HG03135 (cell line): ENCODE measurements at regions not wholly inside any gene's neighbourhood (a gene's known extent, or its start where the extent isn't known, plus 50 kb on each side); places are given as distances from the start of the nearest gene placed in this dataset.

Experiments
- ATAC-seq: cut with Tn5 transposase; IDR thresholded peaks from one replicate; pipeline ENCODE4 v1.9.1; 2021; ENCODE audit warnings: mild to moderate bottlenecking, moderate library complexity; ENCODE audit not compliant: unreplicated experiment

DNA sequence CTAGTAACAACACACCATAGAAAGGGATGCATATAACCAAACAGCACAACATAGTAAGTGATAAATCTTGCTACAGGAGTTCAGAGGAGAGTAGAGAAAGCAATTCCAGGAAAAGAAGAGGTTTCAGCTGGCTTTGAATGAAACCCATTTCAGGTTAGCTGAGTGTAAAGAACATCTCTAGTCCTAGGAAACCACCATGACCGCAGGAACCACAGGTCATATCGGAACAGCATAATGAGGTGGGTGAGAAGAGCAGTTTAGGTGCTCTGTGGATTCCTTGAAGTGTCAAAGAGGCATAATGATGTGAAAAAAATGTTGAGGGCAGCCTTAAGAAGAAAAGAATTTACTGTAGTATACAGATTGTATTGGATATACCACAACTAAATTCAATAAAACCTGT is 507.5 kb downstream of the MTRR start:
- no peak for ATAC-seq

DNA sequence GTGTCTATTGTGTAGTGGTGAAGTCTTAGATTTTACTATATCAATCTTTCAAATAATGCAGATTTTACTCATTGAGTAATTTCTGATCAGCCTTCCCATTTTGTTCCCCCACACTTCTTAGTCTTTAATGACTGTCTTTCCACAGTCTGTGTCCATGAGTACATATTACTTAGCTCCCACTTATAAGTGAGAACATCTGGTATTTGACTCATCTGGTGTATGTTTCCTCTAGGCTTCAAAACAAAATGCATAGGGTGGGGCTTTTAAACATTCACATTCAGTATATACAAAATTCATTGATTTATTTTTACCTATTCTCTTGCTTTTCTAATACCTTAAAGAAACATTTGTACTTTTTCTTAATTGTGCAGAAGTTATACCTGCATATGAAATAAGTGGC is 513.0 kb downstream of the MTRR start:
- no peak for ATAC-seq

DNA sequence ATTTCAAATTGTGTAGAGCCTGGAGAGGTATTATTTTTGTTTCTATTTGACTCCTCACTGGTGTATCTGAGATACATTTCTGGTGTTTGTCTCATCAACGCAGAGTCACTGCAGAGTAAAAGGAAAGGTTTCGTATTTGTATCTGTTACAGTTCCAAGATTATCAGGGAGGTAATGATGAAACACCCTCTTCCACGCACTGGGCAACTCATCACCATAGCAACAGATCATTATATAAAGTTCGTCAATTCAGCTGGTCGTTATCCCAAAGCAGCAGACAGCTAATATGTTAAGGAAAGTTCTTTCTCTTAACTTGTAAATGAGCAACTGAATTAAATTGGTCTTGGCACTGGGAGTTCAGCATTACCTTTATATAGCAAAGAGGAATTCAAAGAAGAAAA is 513.5 kb downstream of the MTRR start:
- ATAC-seq: no peak

DNA sequence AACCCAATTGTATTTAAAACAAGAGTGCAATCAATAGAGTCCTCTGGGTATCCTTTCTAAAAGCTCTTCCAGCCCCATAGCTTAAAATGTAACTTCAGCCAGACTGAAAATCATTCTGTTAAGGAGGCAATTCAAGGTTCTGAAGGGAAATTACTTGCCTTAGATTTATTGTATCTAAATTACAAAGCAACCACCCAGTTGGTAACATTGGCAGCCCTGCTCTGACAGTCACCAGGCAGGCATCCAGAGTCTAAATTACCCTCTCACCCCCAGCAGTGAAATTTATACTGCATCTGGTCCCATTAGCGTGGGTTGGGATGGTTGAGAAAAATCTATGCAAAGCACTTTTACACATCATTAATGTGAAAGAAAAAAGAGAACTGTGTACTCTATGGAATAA is 514.7 kb downstream of the MTRR start:
- ATAC-seq: no peak

DNA sequence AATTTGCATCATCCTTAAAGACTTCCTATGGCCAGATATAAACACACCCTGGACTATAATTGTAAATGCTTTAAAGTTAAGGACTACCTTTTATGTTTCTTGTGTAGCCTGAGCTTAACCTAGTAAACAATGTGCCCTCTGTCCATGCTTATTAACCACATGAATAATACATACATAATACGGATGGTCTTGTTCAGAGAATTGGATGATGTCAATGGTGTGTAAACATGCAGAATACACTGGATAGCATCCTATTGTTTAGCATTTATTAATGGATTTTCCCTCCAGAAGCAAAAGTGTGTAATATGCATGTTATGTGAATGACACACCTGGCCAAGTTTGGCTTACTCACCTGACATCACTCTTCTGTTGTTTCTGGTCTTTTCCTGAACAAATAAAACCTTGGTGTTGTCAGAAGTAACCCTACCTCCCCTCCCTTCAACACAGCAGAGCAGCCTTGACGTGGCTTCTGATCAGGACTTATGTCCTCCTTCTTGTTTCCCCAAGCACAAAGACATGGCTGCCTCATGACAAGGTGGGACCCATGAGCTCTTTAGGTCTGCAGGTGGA is 517.9 kb downstream of the MTRR start:
- ATAC-seq: no peak

DNA sequence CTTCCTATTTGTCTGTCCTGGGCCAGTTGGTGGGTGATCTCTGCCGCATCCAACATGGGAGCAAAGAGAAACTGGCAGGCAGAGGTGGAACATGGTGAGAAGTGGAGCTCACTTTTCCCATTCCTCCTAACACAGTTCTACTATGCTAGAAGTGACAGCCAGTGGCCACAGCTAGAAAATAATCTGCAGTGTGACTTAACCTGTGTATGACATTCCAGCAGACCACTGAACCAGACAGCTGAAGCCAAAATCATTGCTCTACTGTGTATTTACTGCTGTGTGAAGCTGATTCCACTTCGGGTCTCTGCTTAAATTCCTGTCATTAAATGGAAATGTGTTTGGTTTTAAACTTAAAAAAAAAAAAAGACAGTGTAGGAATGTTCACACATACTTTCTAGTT is 523.0 kb downstream of the MTRR start:
- no peak for ATAC-seq

DNA sequence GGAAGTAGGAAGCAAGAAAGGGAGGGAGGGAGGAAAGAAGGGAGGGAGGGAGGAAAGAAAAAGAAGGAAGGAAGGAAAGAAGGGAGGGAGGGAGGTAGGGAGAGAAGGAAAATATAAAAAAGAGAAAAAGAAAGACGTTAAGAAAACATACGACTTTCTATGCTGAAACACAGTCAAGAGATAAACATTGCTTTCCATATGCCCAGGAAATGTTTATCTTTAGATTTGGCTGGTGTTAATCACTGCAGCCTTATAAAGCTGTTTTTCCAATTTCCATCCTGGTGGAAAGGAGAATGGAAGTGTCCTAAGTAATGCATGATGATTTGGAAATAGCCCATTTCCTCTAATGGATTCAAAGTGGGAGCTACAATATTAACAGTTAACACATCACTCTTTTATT is 524.3 kb downstream of the MTRR start:
- ATAC-seq: no peak

DNA sequence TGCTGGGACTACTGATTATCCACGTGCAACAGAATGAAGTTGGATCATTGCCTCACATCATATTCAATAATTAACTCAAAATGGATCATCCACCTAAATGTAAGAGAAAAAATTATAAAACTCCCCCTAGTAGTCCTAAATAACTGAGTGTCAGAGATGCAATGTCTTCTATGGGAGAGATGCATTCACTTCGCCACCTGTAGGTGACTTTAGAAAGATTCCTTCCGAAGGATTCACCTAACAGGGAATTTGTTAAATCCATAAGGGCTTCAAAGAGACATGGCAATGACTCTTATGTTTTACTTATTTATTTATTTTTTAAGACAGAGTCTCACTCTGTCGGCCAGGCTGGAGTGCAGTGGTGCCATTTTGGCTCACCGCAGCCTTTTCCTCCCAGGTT is 526.0 kb downstream of the MTRR start:
- ATAC-seq: no peak

DNA sequence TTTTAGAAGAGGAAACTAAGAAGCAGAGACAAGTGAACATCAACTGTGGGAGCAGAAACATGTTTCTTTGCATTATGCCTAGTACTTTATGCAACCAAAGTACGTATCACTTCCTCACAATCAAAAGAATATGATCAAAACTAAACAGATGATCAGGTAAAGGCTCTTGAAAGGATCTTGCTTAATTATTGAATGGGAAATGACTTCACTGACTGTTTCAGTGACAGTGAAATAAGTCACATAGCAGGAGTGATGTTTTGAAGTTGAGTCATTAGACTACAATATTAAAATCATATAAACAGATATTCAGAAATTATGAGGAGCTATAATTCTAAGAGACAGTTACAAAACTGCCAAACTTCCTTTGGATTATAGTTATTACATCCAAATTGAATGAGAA is 527.3 kb downstream of the MTRR start:
- ATAC-seq: no peak

DNA sequence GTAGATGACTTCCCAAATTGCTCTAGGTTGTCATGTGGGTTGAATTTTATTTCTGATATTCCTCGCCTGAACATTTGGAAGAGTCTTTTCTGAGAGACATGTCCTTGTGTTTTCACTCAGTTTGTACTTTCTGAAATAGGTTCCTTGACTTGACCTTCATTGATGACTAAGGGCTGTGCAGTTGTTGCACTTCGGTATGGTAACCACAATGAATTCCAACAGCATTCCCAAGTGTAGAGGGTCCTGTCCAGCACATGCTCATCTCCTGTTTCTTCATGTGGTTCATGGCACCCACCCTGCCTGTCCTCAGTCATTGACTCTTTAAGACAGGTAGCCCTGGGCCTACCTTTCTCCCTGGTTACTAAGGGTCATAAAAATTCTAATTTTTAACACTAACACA is 527.8 kb downstream of the MTRR start:
- no peak for ATAC-seq

DNA sequence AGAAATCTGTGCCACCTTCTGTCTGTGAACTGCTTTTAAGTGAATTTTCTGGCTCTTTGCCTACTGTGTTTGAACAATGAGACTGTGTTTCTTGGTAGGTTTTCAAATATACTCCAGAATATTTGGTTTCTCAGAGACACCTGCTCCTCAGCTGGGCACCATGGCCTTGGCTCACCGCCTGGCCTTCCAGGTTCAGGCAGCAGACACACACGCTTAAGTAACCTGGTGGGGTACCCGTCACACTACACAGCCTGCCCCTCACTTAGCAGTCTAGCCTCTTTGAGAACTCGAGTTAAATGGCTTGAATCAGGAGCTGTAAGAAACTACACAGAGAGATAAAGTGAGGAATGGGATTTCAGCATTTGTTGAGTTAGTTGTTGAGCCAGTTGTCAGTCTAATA is 530.5 kb downstream of the MTRR start:
- ATAC-seq: no peak

DNA sequence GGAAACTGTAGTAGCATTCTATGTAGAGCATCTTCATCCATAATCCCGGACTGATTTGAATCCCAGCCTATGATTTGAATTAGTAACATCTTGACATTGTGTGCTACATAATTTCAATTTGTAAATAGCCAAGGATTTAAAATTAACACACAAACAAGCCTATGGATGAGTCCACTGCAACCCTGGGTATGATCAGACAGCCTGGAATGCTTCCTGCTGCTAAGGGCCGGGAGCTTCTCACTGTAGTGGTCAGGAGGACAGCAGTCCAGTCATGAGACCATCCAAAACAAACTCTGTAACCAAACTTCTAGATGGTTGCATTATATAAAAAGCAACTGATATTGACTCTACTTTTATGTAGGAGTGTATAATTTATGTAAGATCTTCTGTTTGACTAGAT is 539.3 kb downstream of the MTRR start:
- no peak for ATAC-seq

DNA sequence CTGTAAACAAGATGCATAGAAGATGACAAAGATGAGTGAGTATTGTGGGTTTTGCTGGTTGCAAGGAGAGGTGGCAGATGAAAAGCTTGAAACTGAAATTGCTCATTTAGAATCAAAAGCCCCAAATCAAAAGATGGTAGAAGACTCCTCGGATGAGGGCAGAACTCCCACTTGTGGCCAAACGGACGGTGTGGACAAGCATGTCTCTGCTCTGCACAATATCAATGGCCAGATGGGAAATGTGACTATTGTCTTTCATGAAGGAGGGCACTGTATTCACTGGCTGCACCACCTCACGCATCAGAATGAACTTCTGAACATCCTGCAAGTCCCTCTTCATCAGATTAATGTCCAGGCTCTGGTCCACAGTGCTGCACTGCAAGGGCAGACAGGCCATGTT is 541.7 kb downstream of the MTRR start:
- ATAC-seq: no peak

DNA sequence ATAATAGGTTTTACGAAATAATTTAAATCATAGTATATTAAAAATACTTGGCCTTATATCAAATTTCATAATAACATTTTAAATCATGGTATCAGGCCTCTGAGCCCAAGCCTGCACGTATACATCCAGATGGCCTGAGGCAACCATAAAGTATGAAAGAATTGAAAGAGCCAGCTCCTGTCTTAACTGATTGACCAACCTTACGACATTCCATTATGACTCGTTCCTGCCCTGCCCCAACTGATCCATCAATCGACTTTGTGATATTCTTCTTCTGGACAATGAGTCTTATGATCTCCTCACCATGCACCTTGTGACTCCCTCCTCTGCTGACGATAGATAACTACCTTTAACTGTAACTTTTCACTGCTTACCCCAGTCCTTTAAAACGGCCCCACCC is 545.0 kb downstream of the MTRR start:
- no peak for ATAC-seq

DNA sequence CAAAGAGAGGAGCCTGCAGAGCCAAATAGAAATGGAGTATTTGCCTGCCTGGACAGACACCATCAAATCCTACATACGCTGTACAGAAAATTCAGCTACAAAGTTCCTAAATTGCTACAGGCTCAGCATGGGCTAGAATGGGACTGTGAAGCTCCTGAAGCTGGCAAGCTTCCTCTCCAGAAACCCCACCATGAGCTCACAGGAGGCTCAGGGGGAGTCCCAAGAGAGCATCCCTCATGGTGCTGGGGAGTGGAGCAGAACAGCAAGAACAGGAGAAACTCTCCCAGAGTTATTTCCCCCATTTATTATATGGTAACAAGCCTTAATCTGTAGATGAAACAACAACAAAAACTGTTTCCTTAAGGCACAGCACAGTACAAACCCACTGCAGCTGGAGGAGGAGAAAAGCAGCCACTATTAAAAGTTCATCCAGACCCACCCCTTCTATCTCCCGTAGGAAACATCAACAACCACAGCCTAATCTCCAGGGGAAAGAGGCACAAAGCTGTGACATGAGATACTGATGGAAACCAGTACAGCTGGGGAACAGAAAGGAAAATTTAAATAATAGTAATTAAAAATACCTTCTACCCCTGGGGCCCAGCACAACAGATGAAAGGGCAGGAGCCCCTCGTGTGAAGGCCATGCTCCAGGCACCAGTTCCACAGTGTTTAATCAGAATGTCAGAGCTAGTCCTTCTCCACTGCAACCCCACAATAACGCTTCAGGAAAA is 548.5 kb downstream of the MTRR start:
- no peak for ATAC-seq

DNA sequence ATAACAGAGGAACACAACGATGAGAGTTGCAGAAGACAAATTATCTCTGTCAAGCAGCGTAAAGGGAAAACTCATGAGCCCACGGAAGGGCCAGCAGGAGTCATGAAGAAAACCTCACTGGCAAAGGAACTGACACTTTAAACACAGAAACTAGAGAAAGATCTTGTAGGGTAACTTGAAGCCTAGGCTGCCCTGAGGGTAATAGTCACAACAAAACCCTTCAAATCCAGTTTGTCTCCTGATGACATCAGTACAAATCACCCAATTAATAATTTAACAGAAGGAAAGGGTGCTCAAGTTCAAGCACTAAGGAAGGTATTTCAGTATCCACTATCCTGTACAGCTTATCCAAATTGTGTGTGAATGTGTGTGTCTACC is 549.1 kb downstream of the MTRR start:
- ATAC-seq: no peak

DNA sequence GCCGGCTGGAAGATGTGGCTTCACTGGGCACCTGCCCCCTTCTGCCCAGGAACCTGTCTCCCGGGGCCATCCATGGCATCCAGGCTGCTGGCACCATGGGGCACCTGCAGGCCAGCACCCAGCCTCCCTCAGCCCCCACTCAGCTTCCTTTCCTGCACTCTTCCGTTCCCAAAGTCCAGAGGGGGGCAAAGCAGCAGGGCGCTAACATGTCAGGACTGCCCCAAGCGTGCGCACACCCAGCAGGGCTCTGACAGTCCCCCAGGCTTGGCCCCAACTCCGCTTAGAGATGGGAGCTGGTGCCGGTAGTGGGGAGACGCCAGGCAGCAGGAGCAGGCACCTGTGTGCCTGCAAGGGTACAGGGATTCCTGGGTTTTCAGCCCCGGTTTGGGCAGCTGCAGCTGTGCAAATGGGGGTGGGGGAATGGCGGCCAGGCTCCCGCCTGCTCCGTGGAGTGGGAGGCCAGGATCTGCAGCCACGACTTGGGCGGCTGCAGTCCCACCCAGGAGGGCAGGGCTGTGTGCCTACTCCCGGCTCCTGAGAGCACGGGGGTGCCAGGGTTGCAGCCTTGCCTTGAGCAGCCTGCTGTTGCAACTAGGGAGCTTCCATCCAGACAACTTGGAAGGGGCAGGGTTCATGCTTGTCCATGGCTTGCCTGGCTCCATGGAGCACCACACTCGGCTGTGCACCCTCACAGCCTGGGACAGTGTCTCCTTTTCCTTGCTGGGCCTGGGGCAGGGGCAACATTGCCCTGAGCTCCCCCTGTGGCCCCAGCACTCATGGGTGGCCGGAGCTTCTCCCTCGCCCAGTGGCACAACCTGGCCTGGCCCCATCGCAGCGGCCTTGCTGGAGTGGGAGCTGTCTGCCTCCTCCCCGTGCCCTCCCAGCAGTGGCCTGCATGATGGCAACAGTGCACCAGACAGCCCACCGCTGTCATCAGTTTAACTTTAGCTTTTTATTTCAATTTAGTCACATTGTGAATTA is 561.1 kb downstream of the MTRR start:
- no peak for ATAC-seq

DNA sequence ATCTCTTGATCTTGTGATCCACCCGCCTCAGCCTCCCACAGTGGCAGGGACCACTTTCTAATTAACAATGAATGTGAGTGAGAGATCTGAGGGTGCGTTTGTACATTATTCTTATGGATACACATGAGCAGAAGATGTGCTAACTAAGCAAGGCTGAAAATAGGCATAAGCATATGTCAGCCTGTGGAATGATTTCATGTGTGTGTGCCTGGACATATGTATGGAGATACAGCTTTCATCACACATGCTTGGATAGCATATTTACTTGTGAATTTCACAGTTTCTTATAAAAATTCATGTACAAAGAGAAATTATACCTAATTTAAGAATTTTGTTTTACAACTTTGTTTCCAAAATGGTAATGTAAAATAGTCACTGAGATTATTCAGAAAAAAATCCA is 565.6 kb downstream of the MTRR start:
- no peak for ATAC-seq

DNA sequence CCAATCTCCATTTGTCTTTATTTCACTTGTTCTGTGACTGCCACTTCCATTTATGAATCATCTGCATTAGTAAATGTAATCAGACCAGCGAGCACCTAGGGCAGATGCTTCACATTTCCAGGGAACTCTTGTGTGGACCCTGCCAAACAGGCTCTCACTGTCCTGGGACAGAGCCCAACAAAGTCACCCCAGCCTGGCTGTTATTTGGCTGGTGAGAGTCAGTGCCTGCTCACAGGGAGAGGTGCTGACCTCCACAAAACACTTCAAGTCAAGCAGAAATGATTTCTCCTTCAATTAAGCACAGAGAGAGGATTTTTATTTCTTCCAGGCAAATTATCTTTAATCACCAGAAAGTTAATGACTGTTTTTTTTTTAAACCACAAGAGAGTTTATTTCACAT is 568.0 kb downstream of the MTRR start:
- no peak for ATAC-seq

DNA sequence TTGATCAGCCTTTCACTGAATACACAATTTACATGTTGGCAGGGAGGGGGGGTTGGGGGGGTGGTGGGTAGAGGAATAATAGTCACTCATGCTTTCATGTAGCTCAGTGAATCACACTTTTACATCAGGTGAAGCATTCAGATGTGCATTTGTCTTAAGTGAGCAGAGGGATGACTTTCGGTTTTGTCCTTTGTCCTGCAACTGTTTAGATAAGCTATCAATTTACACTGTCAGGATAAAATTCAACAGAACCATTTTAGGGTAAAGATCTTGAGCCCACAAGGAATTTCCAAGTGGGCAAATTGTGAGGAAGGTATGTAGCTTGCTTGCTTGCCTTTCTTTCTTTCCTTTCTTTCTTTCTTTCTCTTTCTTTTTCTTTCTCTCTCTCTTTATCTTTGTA is 576.2 kb downstream of the MTRR start:
- ATAC-seq: no peak

DNA sequence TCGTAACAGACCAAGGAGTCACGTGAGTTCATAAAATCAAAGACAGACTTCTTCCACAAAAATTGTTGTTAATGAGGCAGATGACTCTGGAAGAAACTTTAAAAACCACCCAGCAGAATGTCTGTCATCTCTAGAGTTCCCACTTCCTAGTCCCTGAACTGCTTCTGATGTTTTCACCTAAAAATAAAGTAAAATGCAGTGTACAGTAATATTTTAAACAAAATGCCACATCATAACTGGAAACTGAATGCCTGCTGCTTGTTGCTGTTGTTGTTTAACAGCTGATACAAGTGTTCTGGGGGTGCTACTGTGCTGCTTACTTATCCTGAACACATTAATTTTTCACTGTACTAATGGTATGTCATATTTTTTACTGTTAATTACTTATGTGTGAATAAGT is 577.2 kb downstream of the MTRR start:
- no peak for ATAC-seq

DNA sequence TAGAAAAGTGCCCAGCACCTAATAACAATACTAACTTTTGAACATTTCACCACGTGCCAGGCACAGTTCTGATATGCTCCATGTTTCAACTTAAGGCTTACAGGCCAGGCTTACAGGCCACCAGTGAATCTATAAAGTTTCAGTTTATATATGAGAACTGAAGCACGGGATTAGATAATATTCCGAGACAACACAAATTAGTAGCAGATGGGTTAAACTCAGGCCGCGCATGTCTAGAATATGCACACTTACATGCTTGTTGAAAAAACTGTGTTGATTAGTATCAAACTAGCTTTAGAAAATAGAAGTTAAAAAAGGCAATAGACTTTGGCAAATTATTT is 587.9 kb downstream of the MTRR start:
- ATAC-seq: no peak
